ENCODE measurements at regions not wholly inside any gene's neighbourhood (a gene's known extent, or its start where the extent isn't known, plus 50 kb on each side); places are given as distances from the start of the nearest gene placed in this dataset.

GRCh38 chr5:27412384-27412783 is 374.0 kb upstream of the CDH9 start:
- DNase-seq = no peak

- no peak for DNase-seq
Observed at GRCh38 chr5:27406020-27406419, 367.6 kb upstream of the CDH9 start.

DNA sequence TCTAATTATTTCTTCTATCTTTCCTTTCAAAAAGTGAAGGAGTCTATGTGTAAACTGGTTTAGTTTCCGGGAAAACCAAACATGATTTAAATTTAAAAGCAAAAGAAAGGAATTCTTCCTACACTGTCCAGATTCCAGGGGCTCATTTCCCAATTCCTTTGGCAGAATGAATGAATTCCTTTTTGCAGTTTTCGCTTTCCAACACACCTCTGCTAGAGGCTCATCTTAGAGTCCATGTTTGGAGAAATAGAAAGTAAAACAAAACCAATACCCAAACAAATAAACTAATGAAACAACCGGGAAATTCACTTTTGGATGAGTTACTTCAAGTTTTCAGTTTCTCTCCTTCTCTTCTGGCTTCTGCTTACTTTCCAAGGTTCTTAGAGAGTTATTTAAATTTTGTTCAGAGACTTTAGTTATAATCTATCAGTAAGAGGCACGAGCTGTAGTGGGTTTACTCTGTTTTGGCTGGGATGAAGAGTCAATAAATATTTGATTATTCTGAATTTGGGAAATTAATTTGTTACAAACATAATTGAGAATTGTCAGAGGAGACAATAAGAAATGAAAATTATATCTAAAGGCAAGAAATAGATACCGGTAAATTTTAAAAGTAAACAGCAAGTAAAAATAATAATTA is 365.0 kb upstream of the CDH9 start:
- no peak for DNase-seq

DNA sequence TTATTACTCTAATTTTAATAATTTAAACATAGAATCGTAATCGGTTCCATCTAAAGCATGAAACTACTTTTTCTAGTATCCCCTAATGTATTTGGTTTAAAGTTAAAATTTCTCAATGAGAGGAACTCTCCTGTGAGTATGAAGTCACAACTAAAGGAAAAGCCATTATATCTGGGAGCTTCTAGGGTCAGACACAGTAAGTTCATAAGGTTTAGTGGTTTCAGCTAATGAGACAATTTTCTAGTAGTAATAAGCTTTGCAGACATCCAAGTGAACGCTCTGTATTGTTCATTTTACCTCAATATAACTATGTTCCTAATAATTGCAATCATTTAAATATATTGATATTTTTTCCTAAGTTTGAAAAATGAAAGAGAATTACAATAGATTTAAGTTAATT is 364.4 kb upstream of the CDH9 start:
- DNase-seq = no peak

GRCh38 chr5:27396998-27397397 is 358.6 kb upstream of the CDH9 start:
- no peak for DNase-seq

DNA sequence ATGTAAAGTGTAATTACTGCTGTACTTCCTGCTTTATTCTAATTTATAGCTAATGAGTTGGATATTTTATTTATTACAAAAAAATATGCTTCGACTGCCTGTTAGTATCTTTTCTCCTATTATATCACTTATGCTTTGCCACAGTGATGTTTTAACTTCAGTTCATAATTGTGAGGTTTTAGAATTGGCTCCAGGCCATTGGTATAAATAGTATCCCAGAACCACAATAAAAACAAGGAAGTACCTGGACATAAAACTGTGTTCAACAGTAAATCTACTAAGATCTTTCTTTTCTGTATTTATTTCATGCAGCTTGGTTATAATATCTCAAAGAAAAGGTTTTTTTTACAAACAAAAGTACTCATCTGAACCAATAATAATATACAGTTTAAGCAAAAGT is 354.3 kb upstream of the CDH9 start:
- DNase-seq = no peak

DNA sequence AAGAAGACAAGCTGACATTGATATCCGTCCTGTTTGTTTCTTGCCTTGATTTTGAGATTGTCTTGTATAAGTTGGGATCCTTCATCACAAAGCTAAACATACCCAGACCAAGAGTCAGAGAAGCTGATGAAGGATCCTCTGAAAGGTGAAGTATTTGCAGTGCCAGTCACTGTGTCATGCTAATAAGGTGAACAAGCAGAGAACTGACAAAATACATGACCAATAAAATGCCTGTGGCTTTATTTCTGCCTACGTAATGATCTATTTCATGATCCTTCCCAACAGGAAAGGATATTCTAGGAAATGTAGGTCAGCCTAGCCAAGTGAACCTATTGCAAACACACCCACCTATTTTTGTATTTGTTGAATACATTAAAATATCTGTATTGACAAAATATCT is 351.3 kb upstream of the CDH9 start:
- no peak for DNase-seq

DNA sequence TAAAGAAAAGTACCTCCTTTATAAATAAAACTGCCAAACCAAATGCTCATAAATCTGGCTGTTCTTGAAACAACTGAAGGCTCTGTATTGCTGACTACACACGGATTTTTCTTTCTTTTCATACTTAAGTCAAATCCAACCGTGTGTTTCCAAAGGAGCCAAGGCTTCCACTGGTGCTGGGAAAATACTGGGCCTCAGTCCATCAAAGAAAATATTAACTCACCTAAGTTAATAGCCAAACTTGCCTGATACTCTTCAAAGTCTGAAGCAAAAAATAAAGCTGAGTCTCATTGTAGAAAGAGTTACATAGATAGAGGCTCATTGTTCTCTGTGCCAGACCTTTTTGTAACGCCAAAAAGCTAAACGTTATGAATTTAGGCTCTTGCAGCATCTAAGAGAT is 350.4 kb upstream of the CDH9 start:
- DNase-seq = no peak

DNA sequence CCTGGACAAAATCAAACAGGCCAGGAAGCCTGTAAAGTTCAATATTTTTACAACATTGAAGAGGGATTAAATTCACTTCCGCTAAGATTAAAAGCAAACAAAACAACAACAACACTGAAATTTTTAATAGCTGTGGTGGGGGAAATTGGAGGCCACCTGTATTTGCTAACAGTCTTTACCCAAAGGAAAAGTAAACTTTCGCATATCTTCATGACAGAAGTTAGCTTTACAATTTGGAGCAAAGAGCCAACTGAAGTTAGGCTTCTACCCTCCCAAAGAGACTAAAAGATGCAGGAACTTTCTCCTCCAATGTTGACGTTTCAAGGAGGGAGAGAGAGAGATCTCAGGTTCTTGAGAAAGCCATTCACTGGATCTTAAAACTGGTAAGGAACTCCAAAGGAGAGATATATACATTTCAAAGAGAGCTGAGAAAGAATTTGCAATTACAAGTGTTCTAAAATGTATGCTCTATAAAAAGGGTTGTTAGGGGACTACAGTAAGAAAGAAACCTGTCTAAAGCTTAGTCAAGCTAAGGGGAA is 349.2 kb upstream of the CDH9 start:
- DNase-seq = no peak

- no peak for DNase-seq
Observed at GRCh38 chr5:27381686-27382085, 343.3 kb upstream of the CDH9 start.

DNA sequence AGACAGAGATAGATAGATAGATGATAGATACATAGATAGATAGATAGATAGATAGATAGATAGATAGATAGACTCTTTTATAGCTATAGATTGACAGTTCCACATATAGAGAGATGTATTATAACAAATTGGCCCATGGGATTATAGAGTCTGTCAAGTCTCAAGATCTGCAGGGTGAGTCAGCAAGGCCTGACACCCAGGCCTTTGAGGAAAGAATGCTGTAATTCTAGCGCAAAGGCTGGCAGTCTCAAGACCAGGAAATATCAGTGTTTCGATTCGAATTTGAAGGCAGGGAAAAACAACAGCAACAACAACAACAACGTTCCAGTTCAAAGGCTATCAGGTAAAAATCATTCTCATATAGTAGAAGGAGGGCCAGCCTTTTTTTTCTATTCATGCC is 339.2 kb upstream of the CDH9 start:
- DNase-seq = no peak

DNA sequence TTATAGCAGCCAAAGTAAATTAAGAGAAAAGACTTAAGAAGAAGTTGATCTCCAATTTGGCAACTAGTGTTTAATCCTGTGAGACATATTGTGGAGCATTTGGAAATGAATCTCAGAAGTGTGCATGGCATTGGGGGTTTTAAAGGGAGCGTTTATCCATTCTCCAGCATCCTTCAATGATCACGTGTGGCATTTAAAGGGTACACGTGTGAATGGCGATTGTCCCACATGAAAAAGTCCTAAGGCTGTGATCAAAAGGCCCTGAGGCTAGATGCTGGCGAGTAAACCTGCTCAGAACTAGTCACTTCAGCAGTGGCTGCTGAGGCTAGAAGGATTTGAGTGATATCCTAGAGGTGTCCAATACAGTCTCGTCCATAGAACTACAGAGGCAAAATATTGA is 315.6 kb upstream of the CDH9 start:
- no peak for DNase-seq

GRCh38 chr5:27353540-27353939 is 315.2 kb upstream of the CDH9 start:
- no peak for DNase-seq

GRCh38 chr5:27341342-27341741 is 303.0 kb upstream of the CDH9 start:
- no peak for DNase-seq

- no peak for DNase-seq
Observed at GRCh38 chr5:27336817-27337216, 298.4 kb upstream of the CDH9 start.

- no peak for DNase-seq
Observed at GRCh38 chr5:27328480-27328879, 290.1 kb upstream of the CDH9 start.

GRCh38 chr5:27325513-27325912 is 287.1 kb upstream of the CDH9 start:
- DNase-seq = no peak

GRCh38 chr5:27318701-27319100 is 280.3 kb upstream of the CDH9 start:
- DNase-seq = no peak

DNA sequence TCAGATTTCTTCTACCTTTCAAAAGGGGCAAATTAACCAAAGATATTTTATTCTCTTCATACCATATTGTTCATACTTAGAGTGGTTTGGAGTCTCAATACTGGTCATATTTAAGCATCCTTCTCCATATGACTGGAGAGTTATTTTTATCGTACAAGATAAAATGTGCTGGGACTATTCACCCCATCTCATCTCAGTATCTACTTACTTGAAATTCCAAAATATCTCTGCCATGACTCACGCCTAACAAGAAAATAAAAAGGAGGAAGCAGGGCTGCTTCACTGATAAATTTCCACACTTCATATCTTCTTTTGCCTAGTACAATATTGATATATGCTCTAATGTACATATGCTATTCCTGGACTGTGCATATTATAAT is 277.9 kb upstream of the CDH9 start:
- DNase-seq = no peak

DNA sequence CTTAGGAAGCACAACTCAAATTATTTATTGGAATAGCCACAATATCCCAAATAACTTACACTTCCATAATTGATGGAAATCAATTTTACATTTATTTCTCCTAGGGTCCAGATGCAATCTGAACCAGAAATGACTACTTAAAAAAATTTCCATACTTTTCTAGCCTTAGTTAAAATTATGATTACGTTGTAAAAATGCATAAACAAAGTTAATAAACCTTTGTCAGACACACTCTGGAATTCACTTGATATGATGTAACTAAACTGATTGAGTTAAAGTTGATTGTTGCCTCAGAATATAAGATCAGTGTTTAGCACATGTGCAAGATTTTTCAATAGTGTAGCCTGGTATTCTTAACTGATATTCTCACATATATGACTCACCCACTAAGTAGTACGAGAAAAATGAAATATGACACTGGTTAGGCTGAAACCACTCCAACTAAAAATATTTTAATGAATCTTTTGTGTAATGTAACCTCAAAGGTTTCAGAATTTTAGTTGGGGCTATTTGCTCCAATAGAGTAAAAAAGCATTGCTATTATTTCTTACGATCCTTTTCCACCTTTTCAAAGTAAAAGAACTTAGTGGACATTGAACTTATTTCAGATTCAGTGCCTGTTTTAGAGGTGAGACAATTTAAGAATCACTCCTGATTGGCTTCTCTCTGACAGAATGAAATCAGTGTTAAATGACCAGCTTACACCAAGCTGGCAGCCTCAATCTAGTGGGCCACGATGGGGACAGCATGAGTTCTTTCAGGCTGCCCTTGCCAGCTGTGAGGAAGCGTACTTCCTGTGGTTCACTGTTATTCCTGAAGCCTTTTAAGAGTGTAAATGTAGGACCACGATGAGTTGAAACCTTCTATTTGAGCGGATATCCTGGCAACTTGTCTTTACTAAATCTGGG is 277.2 kb upstream of the CDH9 start:
- no peak for DNase-seq

DNA sequence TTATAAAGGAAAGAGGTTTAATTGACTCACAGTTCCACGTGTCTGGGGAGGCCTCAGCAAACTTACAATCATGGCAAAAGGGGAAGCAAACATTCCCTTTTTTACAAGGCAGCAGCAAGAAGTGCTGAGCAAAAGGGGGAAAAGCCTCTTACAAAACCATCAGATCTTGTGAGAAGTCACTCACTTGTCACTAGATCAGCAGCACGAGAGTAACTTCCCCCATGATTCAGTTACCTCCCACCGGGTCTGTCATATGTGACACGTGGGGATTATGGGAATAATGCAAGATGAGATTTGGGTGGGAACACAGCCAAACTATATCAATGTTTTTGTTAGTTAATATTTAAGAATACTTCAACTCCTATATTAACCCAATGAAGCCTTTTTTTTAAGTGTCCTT is 275.2 kb upstream of the CDH9 start:
- no peak for DNase-seq

DNA sequence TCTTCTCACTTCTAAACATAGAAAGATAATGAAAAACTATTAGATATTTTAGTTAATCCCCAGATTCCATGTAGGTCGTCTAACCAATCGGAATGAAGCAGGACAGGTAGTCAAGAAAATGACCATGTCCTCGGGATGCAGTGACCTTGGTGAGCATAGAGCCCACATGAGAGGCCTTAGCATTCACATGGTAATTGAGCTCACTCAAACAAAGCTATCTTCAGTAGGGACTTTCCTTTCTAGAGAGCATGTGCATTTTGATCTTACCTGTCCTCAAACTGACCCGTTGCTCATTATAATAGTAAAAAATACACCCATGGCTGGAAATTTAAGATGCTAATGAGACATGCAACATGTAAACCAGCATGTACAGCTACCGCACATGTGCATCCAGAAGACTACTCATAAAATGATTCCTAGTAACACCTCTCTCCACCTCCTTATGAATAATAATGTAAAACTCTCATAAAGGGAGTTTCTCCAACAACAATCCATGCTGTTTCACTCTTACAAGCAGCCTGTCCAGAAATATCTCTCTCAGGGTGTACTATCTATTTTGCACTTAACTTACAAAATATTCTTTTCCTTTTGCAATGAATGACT is 274.0 kb upstream of the CDH9 start:
- no peak for DNase-seq

DNA sequence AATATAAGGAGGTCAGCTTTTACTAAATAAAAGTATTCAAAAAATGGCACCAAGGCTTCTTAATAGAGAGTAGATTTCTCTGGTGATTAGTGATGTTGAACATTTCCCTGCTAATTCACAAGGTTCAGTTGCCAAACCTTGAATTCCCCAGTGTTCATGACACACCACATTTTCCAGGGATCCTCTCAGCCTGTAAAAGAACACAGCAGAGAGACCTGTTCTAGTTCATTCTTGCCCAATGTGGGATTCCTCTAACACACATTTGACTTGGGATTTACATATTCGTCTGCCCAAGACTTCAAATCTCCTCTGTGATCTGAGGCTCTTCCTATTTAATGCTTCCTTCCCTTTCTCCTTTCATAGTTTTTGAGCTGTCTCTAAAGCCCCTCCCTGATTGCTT is 273.2 kb upstream of the CDH9 start:
- no peak for DNase-seq

DNA sequence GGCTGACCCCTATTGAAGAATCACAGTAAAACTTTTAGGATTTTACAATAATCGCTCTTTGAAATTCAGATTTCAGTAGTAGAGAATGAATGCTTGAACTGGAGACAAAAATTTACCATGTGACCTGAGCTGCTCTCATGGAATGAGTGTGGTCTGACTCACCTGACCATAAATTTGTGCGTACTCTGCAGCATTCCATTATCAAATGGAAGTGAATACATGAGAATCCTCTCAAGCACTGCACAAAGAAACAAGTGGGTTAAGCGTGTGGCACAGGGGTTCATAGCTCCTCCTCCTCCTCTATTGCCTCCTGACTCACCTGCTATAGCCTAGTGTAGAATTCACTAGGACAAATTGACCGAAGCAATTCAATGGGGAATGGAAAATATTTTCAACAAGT is 269.8 kb upstream of the CDH9 start:
- no peak for DNase-seq
